Suprapubic skin (tissue), 4 donors: ENCODE measurements at regions not wholly inside any gene's neighbourhood (a gene's known extent, or its start where the extent isn't known, plus 50 kb on each side); places are given as distances from the start of the nearest gene placed in this dataset.

ENCODE experiments used
- DNase-seq, 2 donors: peaks; one replicate each; pipeline ENCODE4 v3.0.0-alpha.2; 2019; ENCODE audit warnings: low spot score in 2 of 2
- H3K27ac ChIP-seq: fragments of 200-600 bp; sonication (generic); one replicate; pipeline ENCODE4 v1.5.1; 2019
- H3K27me3 ChIP-seq: fragments of 200-600 bp; sonication (generic); one replicate; pipeline ENCODE4 v1.5.1; 2019
- H3K36me3 ChIP-seq: fragments of 200-600 bp; sonication (generic); one replicate; pipeline ENCODE4 v1.5.1; 2019
- H3K4me1 ChIP-seq: fragments of 200-600 bp; sonication (generic); one replicate; pipeline ENCODE4 v1.5.1; 2019
- H3K4me3 ChIP-seq: fragments of 200-600 bp; sonication (generic); one replicate; pipeline ENCODE4 v1.5.1; 2019; ENCODE audit warnings: mild to moderate bottlenecking
- H3K9me3 ChIP-seq: fragments of 200-600 bp; sonication (generic); one replicate; pipeline ENCODE4 v1.5.1; 2019
- EP300 ChIP-seq: sonication (generic); formaldehyde crosslinking; IDR thresholded peaks from one replicate; pipeline ENCODE4 v1.6.1; 2017; ENCODE audit warnings: antibody characterized with exemption
- POLR2A ChIP-seq, 2 donors: fragments of 450-650 bp; IDR thresholded peaks; one replicate each; pipeline ENCODE4 v1.6.1; 2017; ENCODE audit warnings: antibody characterized with exemption in 2 of 2, mild to moderate bottlenecking in 2 of 2, moderate library complexity in 2 of 2
- POLR2AphosphoS5 ChIP-seq, 3 donors: sonication (generic); formaldehyde crosslinking; IDR thresholded peaks; one replicate each; pipeline ENCODE4 v1.6.1; 2017; ENCODE audit warnings: antibody characterized with exemption in 3 of 3
- WGBS: methylation state at CpG from one replicate; pipeline ENCODE4 v1.1.5; 2018; 5-methylcytosine and 5-hydroxymethylcytosine counted together
- TF ChIP-seq, protein P1 (sequence below), 2 donors: fragments of 200-600 bp in 1 of 2; fragments of 450-650 bp in 1 of 2; sonication (generic) in 1 of 2; IDR thresholded peaks; one replicate each; pipeline ENCODE4 v1.5.1; 2016 to 2019; ENCODE audit warnings: antibody characterized with exemption in 2 of 2, mild to moderate bottlenecking in 1 of 2, moderate library complexity in 1 of 2

DNA sequence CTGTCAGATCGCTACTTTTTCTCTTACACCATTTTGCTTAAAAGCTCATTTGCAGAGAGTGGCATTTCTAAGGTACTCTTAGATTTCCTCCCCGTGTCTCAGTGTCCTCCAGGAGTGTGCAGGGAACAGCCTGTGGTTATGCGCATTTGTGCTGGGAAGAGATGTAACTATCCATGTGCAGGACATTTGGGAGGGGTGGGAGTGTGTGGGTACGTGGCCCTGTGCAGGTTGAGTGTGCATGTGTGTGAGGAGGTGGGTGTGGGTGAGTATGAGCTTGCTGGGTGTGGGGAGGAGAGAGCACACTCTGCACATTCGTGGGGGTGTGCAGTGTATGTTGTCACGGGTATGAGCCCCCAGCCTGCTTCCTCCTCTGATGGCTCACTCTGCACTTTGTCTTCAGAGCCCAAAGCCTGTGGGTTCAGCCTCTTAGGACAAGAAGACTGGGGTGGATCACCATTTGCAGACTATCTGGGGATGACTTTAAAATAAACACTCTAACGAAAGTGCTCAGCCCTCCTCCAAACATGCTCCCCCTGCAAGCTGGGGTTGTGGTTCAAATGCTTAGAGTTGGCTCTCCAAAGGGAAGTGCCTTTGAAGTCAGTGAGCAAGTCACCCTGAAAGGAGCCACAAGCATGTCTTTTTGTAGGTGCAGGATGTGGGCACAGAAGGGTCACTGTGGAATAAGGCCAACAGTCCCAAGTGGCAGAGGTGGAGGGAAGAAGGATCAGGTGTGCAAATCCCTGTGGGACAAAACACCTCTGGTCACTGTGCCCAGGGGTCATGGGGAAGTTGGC is 295.4 kb downstream of the RRAGC start:
- no peak overlapping the region for H3K27ac ChIP-seq
- no peaks in the 10 kb centered on the region for H3K36me3 ChIP-seq
- H3K27me3 ChIP-seq = peaks cover 25% of the 10 kb centered on the region
- TF ChIP-seq, protein P1, sequence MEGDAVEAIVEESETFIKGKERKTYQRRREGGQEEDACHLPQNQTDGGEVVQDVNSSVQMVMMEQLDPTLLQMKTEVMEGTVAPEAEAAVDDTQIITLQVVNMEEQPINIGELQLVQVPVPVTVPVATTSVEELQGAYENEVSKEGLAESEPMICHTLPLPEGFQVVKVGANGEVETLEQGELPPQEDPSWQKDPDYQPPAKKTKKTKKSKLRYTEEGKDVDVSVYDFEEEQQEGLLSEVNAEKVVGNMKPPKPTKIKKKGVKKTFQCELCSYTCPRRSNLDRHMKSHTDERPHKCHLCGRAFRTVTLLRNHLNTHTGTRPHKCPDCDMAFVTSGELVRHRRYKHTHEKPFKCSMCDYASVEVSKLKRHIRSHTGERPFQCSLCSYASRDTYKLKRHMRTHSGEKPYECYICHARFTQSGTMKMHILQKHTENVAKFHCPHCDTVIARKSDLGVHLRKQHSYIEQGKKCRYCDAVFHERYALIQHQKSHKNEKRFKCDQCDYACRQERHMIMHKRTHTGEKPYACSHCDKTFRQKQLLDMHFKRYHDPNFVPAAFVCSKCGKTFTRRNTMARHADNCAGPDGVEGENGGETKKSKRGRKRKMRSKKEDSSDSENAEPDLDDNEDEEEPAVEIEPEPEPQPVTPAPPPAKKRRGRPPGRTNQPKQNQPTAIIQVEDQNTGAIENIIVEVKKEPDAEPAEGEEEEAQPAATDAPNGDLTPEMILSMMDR (IDR thresholded peaks at IDR 0.05) = no peak
- no peak for TF ChIP-seq EP300
- no peak for DNase-seq
- peaks cover 44% of the 10 kb centered on the region for H3K4me1 ChIP-seq
- H3K4me3 ChIP-seq = no peak overlapping the region
- 68% methylated on average over 7 of the region's 7 CpGs for WGBS
- no peaks in the 10 kb centered on the region for H3K9me3 ChIP-seq

DNA sequence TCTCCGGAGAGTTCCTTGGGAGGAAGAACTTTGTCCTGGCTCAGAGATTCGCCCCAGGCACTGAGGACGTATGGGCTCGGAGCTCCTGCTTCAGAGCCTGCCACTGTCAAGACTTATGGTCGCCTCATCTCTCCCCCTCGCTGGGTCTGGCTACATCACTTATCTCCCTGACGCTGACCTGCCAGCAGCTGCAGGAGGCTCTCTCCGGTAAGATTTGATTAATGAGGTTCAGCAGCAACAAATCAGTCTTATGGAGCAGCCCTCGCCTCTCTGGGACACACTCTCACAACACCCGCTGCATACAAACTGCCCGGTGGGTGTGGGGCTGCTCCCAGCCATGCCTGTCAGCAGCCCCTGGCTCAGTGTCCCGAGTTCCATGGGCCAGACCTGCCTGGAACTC is 297.8 kb downstream of the RRAGC start:
- no peaks in the 10 kb centered on the region for H3K36me3 ChIP-seq
- no peak overlapping the region for H3K27ac ChIP-seq
- no peak for DNase-seq
- H3K4me3 ChIP-seq = no peak overlapping the region
- H3K27me3 ChIP-seq = peaks cover 21% of the 10 kb centered on the region
- WGBS = 46% methylated on average over 4 of the region's 12 CpGs
- TF ChIP-seq EP300 = no peak
- TF ChIP-seq, protein P1 (IDR thresholded peaks at IDR 0.05) = no peak
- no peaks in the 10 kb centered on the region for H3K9me3 ChIP-seq
- H3K4me1 ChIP-seq = peaks cover 52% of the 10 kb centered on the region

DNA sequence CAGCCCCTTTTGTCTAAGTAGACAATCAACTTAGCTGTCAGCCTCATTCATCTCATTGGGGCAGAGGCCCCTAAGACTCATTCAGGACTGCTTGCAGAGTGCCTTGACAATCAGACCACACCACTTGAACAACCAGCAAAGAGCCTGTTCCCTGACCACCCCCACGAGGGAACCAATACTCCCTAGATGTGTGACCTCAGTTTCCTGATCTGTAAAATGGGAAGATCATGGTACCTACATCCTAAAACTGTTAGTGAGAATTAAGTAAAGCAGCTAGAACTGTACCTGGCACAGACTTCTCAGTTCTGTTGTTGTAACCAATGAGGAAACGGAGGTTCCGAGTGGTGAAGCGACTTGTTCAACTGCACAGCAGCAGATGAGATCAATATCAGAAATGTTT is 298.5 kb downstream of the RRAGC start:
- Histone ChIP-seq H3K9me3 (no peaks in the 10 kb centered on the region), H3K36me3 (no peaks in the 10 kb centered on the region), H3K27me3 (peaks cover 21% of the 10 kb centered on the region), H3K27ac (no peak overlapping the region), H3K4me3 (no peak overlapping the region), H3K4me1 (peaks cover 52% of the 10 kb centered on the region)
- DNase-seq = no peak
- WGBS = 70% methylated on average over 3 of the region's 4 CpGs
- TF ChIP-seq POLR2A (IDR thresholded peaks at IDR 0.05) (no peak), EP300 (no peak), POLR2AphosphoS5 (IDR thresholded peaks at IDR 0.05) (no peak)
- TF ChIP-seq, protein P1 (IDR thresholded peaks at IDR 0.05) = no peak

DNA sequence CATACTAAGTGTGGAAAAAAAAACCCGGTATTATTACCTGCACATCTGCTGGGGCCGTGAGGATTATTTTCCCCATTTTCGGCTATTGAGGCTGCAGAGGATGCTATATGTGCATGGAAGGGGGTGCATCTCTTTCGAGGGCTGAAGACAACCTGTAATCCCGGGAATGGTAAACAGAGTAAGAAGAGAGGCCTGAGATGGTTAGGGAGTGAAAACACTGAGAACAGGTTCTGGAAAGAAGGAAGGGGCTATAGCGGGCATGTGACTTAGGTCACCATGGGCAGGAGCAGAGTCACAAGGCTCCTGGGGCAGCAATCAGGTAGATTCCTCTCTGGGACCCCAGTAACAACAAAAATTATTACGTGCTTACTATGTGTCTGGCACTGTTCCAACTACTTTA is 299.1 kb downstream of the RRAGC start:
- H3K4me3 ChIP-seq = peak overlapping the region; percentile 34
- H3K36me3 ChIP-seq = no peaks in the 10 kb centered on the region
- peaks cover 21% of the 10 kb centered on the region for H3K27me3 ChIP-seq
- no peaks in the 10 kb centered on the region for H3K9me3 ChIP-seq
- no peak overlapping the region for H3K27ac ChIP-seq
- no peak for TF ChIP-seq POLR2A (IDR thresholded peaks at IDR 0.05)
- TF ChIP-seq POLR2AphosphoS5 (IDR thresholded peaks at IDR 0.05) = no peak
- TF ChIP-seq EP300 = no peak
- TF ChIP-seq, protein P1 (IDR thresholded peaks at IDR 0.05) = no peak
- WGBS = 56% methylated on average over 7 of the region's 7 CpGs
- H3K4me1 ChIP-seq = peaks cover 52% of the 10 kb centered on the region
- no peak for DNase-seq

DNA sequence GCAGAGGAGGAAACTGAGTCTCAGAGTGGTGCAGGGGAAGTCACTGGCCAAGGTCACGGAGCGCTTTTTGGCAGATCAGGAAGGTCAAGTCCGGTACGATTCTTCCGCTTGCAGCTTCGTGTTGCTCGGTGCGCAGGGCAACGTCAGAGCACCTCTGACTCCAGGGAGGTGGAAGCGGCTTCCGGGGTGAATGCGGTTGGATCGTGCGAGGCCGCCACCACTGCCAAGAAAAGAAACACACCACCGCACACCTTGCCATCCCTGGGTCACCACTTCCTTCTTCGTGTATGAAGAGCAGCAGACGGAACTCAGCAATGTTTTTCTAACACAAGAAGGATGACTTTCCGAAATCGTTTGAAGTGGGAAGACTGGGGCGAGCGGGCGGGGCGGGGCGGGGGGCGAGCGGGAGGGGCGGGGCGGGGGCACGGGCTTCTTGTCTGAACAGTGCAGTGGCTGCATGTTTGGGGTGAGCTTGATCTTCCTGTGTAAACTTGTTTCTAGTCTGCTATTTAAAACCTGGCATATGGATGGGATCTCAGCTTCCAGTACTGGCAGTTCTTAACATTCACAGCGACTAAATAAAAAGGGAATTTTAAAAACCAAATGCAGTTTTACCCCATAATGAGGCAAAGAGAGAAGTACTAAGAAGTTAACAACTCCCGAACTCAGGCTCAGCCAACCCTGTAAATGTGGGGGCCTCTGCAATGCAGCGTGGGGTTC is 300.0 kb downstream of the RRAGC start:
- Histone ChIP-seq H3K27ac (peak overlapping the region; percentile 16), H3K4me3 (peak overlapping the region; percentile 34), H3K27me3 (peaks cover 20% of the 10 kb centered on the region), H3K9me3 (no peaks in the 10 kb centered on the region), H3K4me1 (peaks cover 43% of the 10 kb centered on the region), H3K36me3 (no peaks in the 10 kb centered on the region)
- 11% methylated on average over 19 of the region's 33 CpGs for whole genome bisulfite sequencing
- TF ChIP-seq POLR2AphosphoS5 (IDR thresholded peaks at IDR 0.05) = no peak
- no peak for TF ChIP-seq POLR2A (IDR thresholded peaks at IDR 0.05)
- TF ChIP-seq, protein P1 (IDR thresholded peaks at IDR 0.05) = no peak
- no peak for TF ChIP-seq EP300
- no peak for DNase-seq
